ENCODE measurements at regions not wholly inside any gene's neighbourhood (a gene's known extent, or its start where the extent isn't known, plus 50 kb on each side); places are given as distances from the start of the nearest gene placed in this dataset.

DNA sequence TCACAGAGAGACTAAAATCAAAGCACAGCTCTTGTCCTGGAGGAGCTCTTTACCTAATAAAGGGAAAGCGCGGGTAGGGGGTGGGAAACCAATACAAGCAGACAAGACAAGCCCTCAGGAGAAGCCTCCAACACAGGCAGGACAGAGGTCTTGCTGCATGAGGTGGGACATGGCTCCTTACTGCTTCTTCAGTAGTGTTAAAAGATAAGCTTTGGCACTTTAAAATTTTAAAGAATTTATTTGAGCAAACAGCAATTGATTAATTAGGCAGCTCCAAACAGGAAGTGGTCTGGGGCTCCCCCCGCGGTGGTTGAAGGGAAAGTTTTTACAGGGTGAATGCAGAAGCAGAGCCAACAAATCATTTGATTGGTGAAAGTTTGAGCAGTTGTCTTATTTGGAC, 50.3 kb upstream of the MACC1 start:
- TF ChIP-seq, protein P1, sequence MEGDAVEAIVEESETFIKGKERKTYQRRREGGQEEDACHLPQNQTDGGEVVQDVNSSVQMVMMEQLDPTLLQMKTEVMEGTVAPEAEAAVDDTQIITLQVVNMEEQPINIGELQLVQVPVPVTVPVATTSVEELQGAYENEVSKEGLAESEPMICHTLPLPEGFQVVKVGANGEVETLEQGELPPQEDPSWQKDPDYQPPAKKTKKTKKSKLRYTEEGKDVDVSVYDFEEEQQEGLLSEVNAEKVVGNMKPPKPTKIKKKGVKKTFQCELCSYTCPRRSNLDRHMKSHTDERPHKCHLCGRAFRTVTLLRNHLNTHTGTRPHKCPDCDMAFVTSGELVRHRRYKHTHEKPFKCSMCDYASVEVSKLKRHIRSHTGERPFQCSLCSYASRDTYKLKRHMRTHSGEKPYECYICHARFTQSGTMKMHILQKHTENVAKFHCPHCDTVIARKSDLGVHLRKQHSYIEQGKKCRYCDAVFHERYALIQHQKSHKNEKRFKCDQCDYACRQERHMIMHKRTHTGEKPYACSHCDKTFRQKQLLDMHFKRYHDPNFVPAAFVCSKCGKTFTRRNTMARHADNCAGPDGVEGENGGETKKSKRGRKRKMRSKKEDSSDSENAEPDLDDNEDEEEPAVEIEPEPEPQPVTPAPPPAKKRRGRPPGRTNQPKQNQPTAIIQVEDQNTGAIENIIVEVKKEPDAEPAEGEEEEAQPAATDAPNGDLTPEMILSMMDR (conservative IDR thresholded peaks at IDR 0.05 in 1 of 2, IDR thresholded peaks at IDR 0.05 in 1 of 2; ENCODE audit: low read depth in 1 of 2, low read length in 2 of 2) = no peak
- no peak for TF ChIP-seq EZH2 (IDR thresholded peaks at IDR 0.05; ENCODE audit: low read length, missing control alignments)
